Lung (tissue), 11 donors: ENCODE measurements at regions not wholly inside any gene's neighbourhood (a gene's known extent, or its start where the extent isn't known, plus 50 kb on each side); places are given as distances from the start of the nearest gene placed in this dataset.

Experiments
- ATAC-seq: fragments of 200-7000 bp; cut with Tn5 transposase; one replicate; pipeline ENCODE4 v1.9.1; 2020; ENCODE audit warnings: moderate number of reproducible peaks; ENCODE audit not compliant: insufficient read depth, low FRiP score
- DNase-seq, 3 donors: peaks; one replicate each; pipeline ENCODE4 v3.0.0-alpha.2; 2013 to 2017
- H3K27ac ChIP-seq, 2 donors: one replicate each; pipeline ENCODE4 v1.5.1; 2013; ENCODE audit warnings: mild to moderate bottlenecking in 2 of 2, moderate library complexity in 2 of 2, control low read depth in 1 of 2, inconsistent platforms in 1 of 2, low read depth in 1 of 2, low read length in 1 of 2
- H3K27me3 ChIP-seq, 3 donors: one replicate each; pipeline ENCODE4 v1.5.1; 2013; ENCODE audit warnings: low read length in 2 of 3; ENCODE audit not compliant: control insufficient read depth in 3 of 3, insufficient read depth in 3 of 3
- H3K36me3 ChIP-seq, 4 donors: one replicate each; pipeline ENCODE4 v1.5.1; 2013; ENCODE audit warnings: low read length in 4 of 4, mild to moderate bottlenecking in 1 of 4, moderate library complexity in 1 of 4; ENCODE audit not compliant: control insufficient read depth in 4 of 4, insufficient read depth in 4 of 4
- H3K4me1 ChIP-seq, 5 donors: one replicate each; pipeline ENCODE4 v1.5.1; 2013; ENCODE audit warnings: low read length in 5 of 5, mild to moderate bottlenecking in 2 of 5, moderate library complexity in 1 of 5; ENCODE audit not compliant: control insufficient read depth in 5 of 5, insufficient read depth in 5 of 5
- H3K4me3 ChIP-seq: one replicate; pipeline ENCODE4 v1.5.1; 2013; ENCODE audit warnings: mild to moderate bottlenecking, control low read depth, moderate library complexity
- H3K9ac ChIP-seq, 2 donors: one replicate each; pipeline ENCODE4 v1.5.1; 2013; ENCODE audit warnings: low read length in 2 of 2, control low read depth in 1 of 2; ENCODE audit not compliant: insufficient read depth in 1 of 2
- H3K9me3 ChIP-seq, 4 donors: one replicate each; pipeline ENCODE4 v1.5.1; 2013; ENCODE audit warnings: low read length in 3 of 4, mild to moderate bottlenecking in 1 of 4, moderate library complexity in 1 of 4; ENCODE audit not compliant: control insufficient read depth in 4 of 4, insufficient read depth in 3 of 4
- WGBS, 2 donors: extraction: QIAGEN DNeasy Blood & Tissue Kit; methylation state at CpG; one replicate each; pipeline ENCODE4 v1.1.7; 2013; 5-methylcytosine and 5-hydroxymethylcytosine counted together
- TF ChIP-seq, protein P1 (sequence below): IDR thresholded peaks from 2 replicates; pipeline ENCODE4 v1.5.1; 2012; ENCODE audit warnings: mild to moderate bottlenecking; ENCODE audit errors: control extremely low read depth, extremely low read depth
- donor health status: control.
- donor health status: control.
- donor health status: Bipolar disorder and iron deficiency.
- donor health status: healthy.
- donor health status: DM: yes; HTN: yes; CAD: no.

DNA sequence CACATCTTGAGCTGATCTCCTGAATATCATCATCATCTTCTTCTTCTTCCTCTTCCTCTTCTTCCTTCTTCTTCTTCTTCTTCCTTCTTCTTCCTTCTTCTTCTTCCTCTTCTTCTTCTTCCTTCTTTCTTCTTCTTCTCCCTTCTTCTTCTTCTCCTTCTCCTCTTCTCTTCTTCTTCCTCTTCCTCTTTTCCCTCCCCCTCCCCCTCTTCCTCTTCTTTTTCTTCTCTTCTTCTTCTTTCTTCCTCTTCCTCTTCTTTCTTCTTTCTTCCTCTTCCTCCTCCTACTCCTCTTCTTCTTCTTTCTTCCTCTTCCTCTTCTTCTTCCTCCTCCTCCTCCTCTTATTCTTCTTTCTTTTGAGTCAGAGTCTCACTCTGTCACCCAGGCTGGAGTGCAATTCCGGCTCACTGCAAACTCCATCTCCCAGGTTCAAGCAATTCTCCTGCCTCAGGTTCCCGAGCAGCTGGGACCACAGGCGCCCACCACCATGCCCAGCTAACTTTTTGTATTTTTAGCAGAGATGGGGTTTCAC is 197.9 kb upstream of the NANOGP8 start:
- WGBS, 2 donors = 96 to 97% methylated on average over 3 of the region's 3 CpGs
- H3K9ac ChIP-seq = no peak overlapping the region

DNA sequence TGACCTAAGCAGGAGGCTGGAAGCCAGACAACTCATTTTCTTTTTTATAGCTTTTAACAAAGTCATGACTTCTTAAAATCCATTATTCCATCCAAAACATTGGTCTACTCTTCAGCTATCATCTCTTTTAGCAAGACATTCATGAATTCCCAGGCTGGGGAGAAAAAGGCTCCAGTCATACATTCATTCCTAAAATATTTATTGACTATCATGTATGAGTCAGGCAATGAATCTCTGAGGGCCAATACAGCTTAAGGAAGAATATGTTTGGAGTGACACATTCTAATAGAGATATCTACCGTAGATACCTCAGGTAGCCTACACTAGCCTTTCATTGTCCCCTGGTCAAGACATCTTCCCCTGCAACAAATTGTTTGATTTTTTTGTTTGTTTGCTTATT is 196.4 kb upstream of the NANOGP8 start:
- no peak overlapping the region for H3K4me3 ChIP-seq
- H3K9ac ChIP-seq = no peak overlapping the region
- ATAC-seq (no peak), DNase-seq (no peak)
- H3K36me3 ChIP-seq = peaks cover 0 to 2% (median 0%) of the 10 kb centered on the region in 4 donors
- peaks cover 0 to 12% (median 1%) of the 10 kb centered on the region in 4 donors for H3K9me3 ChIP-seq
- TF ChIP-seq, protein P1, sequence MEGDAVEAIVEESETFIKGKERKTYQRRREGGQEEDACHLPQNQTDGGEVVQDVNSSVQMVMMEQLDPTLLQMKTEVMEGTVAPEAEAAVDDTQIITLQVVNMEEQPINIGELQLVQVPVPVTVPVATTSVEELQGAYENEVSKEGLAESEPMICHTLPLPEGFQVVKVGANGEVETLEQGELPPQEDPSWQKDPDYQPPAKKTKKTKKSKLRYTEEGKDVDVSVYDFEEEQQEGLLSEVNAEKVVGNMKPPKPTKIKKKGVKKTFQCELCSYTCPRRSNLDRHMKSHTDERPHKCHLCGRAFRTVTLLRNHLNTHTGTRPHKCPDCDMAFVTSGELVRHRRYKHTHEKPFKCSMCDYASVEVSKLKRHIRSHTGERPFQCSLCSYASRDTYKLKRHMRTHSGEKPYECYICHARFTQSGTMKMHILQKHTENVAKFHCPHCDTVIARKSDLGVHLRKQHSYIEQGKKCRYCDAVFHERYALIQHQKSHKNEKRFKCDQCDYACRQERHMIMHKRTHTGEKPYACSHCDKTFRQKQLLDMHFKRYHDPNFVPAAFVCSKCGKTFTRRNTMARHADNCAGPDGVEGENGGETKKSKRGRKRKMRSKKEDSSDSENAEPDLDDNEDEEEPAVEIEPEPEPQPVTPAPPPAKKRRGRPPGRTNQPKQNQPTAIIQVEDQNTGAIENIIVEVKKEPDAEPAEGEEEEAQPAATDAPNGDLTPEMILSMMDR = no peak
- H3K27ac ChIP-seq = no peak overlapping the region
- H3K4me1 ChIP-seq = no peaks in the 10 kb centered on the region
- peaks cover 0 to 4% (median 0%) of the 10 kb centered on the region in 3 donors for H3K27me3 ChIP-seq
- 95 to 98% methylated on average over 1 of the region's 1 CpG for WGBS, 2 donors

More for the DNA sequence above, 197.9 kb upstream of the NANOGP8 start:
- DNase-seq (no peak), ATAC-seq (no peak)
- Histone ChIP-seq H3K4me3 (no peak overlapping the region), H3K9me3 (peaks cover 0 to 11% (median 0%) of the 10 kb centered on the region in 4 donors), H3K27ac (no peak overlapping the region), H3K27me3 (peaks cover 0 to 4% (median 0%) of the 10 kb centered on the region in 3 donors), H3K36me3 (peaks cover 0 to 2% (median 0%) of the 10 kb centered on the region in 4 donors), H3K4me1 (no peaks in the 10 kb centered on the region)
- TF ChIP-seq, protein P1 = no peak

DNA sequence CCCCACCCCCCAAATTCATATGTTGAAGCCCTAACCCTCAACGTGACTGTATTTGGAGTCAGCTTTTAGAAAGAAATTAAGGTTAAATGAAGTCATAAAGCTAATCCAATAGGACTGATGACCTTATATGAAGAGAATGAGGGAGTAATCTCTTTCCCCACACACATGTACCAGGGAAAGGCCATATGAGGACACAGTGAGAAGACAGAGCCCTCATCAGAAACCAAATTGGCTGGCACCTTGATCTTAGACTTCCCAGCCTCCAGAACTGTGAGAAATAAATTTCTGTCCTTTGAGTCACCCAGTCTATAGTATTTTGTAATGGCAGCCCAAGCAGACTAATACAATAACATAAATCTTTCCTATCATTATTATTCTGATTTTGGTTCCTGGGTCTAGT is 194.7 kb upstream of the NANOGP8 start:
- no peak overlapping the region for H3K9ac ChIP-seq
- no peaks in the 10 kb centered on the region for H3K4me1 ChIP-seq
- 88 to 89% methylated on average over 1 of the region's 1 CpG for WGBS, 2 donors
- H3K27ac ChIP-seq = no peak overlapping the region
- H3K9me3 ChIP-seq = peaks cover 0 to 12% (median 1%) of the 10 kb centered on the region in 4 donors
- DNase-seq (no peak), ATAC-seq (no peak)
- H3K27me3 ChIP-seq = no peaks in the 10 kb centered on the region
- TF ChIP-seq, protein P1 = no peak
- H3K36me3 ChIP-seq = peaks cover 0 to 2% (median 0%) of the 10 kb centered on the region in 4 donors
- H3K4me3 ChIP-seq = no peak overlapping the region
